Pancreas (tissue), 10 donors: ENCODE measurements at regions not wholly inside any gene's neighbourhood (a gene's known extent, or its start where the extent isn't known, plus 50 kb on each side); places are given as distances from the start of the nearest gene placed in this dataset.

Source experiments
- ATAC-seq, 4 donors: fragments of 200-7000 bp; cut with Tn5 transposase; one replicate each; pipeline versions ENCODE4 v1.8.0 to v1.9.1; 2020; ENCODE audit warnings: mild to moderate bottlenecking in 4 of 4, moderate library complexity in 4 of 4
- DNase-seq, 6 donors: peaks; one replicate each; pipeline ENCODE4 v3.0.0-alpha.2; 2020
- FAIRE-seq: peaks from 2 replicates; lab custom pipeline; 2012; peaks lifted over from hg19 to GRCh38; lab: Jason Lieb, UNC
- H3K27ac ChIP-seq, 4 donors: fragments of 200-600 bp; sonication (generic); 1 replicate in 3 of 4; 2 replicates in 1 of 4; pipeline versions ENCODE4 v1.5.0 to v1.8.0; 2020
- H3K27me3 ChIP-seq, 4 donors: fragments of 200-600 bp; one replicate each; pipeline ENCODE4 v1.8.0; 2021
- H3K36me3 ChIP-seq, 3 donors: fragments of 200-600 bp; sonication (generic) in 1 of 3; one replicate each; pipeline versions ENCODE4 v1.5.0 to v1.8.0; 2020 to 2021
- H3K4me1 ChIP-seq, 3 donors: fragments of 200-600 bp; one replicate each; pipeline ENCODE4 v1.8.0; 2021
- H3K4me3 ChIP-seq, 4 donors: fragments of 200-600 bp; sonication (generic) in 2 of 4; one replicate each; pipeline versions ENCODE4 v1.5.0 to v1.8.0; 2020 to 2021
- H3K9me3 ChIP-seq, 4 donors: fragments of 200-600 bp; one replicate each; pipeline ENCODE4 v1.8.0; 2021
- WGBS, 2 donors: extraction: QIAGEN DNeasy Blood & Tissue Kit; methylation state at CpG; one replicate each; pipeline ENCODE4 v1.1.7; 2013; 5-methylcytosine and 5-hydroxymethylcytosine counted together
- intact Hi-C, 3 donors: fragments of 100-400 bp; cut with DNase I; formaldehyde crosslinking; loops; one replicate each; pipeline versions ENCODE4 v1.11.1 to v1.14.2; 2022
- TF ChIP-seq, protein P1 (sequence below), 4 donors: fragments of 200-600 bp; sonication (generic) in 3 of 4; IDR thresholded peaks; one replicate each; pipeline versions ENCODE4 v1.5.0 to v1.8.0; 2021; ENCODE audit warnings: antibody characterized with exemption in 4 of 4
- donor health status: healthy with polysubstance abuse.
- donor health status: DM: no; HTN: no; CAD: no; lungs with moderate emphysema.
- donor health status: DM: no; HTN: no; CAD: no.
- donor health status: control.
- donor health status: control.
- donor health status: Bipolar disorder and iron deficiency.
- donor health status: DM: yes; HTN: yes; CAD: no.
- donor health status: DM: no; HTN: no; CAD: no.
- donor health status: DM: no; HTN: no; CAD: no.
- donor health status: DM: yes; HTN: yes; CAD: no.

DNA sequence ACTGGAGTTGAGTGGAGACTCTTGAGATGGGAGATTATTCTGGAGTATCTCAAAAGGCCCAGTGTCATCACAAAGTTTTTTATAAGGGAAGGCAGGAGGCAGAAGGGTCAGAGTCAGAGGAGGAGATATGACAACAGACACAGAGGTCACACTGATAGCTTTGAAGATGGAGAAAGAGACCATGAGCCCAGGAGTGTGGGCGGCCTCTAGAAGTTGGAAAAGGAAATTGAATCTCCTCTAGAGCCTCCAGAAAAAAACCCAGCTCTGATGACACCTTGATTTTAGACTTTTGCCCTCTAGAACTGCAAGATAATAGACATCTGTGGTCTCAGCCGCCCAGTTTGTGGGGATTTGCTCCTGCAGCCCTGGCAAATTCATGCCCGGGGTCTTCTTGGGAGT, 64.8 kb upstream of the SPTLC1 start:
- Histone ChIP-seq H3K36me3 (no peaks in the 10 kb centered on the region), H3K9me3 (no peaks in the 10 kb centered on the region), H3K4me3 (no peak overlapping the region), H3K4me1 (no peaks in the 10 kb centered on the region), H3K27me3 (no peaks in the 10 kb centered on the region), H3K27ac (no peak overlapping the region)
- ATAC-seq (no peak), FAIRE-seq (no peak), DNase-seq (no peak)
- 78 to 86% methylated on average over 3 of the region's 3 CpGs for WGBS, 2 donors
- TF ChIP-seq, protein P1, sequence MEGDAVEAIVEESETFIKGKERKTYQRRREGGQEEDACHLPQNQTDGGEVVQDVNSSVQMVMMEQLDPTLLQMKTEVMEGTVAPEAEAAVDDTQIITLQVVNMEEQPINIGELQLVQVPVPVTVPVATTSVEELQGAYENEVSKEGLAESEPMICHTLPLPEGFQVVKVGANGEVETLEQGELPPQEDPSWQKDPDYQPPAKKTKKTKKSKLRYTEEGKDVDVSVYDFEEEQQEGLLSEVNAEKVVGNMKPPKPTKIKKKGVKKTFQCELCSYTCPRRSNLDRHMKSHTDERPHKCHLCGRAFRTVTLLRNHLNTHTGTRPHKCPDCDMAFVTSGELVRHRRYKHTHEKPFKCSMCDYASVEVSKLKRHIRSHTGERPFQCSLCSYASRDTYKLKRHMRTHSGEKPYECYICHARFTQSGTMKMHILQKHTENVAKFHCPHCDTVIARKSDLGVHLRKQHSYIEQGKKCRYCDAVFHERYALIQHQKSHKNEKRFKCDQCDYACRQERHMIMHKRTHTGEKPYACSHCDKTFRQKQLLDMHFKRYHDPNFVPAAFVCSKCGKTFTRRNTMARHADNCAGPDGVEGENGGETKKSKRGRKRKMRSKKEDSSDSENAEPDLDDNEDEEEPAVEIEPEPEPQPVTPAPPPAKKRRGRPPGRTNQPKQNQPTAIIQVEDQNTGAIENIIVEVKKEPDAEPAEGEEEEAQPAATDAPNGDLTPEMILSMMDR (IDR thresholded peaks at IDR 0.05), result no peak
- intact Hi-C loops, result no loop called here

- ATAC-seq, result no peak
- no peaks in the 10 kb centered on the region for H3K27me3 ChIP-seq
- no peak for FAIRE-seq
- H3K4me3 ChIP-seq, result no peak overlapping the region
- no peaks in the 10 kb centered on the region for H3K36me3 ChIP-seq
- WGBS, 2 donors, result 82 to 87% methylated on average over 11 of the region's 11 CpGs
- no peaks in the 10 kb centered on the region for H3K9me3 ChIP-seq
- H3K27ac ChIP-seq, result no peak overlapping the region
- TF ChIP-seq, protein P1 (IDR thresholded peaks at IDR 0.05), result no peak
- H3K4me1 ChIP-seq, result no peaks in the 10 kb centered on the region
- DNase-seq, result no peak
- intact Hi-C loops, result no loop called here
Measured at GRCh38 chr9:92179286-92180001, 64.2 kb upstream of the SPTLC1 start.

GRCh38 chr9:92177591-92177990, 62.4 kb upstream of the SPTLC1 start:
- Histone ChIP-seq H3K27ac (no peak overlapping the region), H3K4me3 (no peak overlapping the region), H3K36me3 (no peaks in the 10 kb centered on the region), H3K27me3 (no peaks in the 10 kb centered on the region), H3K9me3 (no peaks in the 10 kb centered on the region), H3K4me1 (no peaks in the 10 kb centered on the region)
- ATAC-seq, result no peak
- TF ChIP-seq, protein P1 (IDR thresholded peaks at IDR 0.05), result no peak
- intact Hi-C loops, result no loop called here
- whole genome bisulfite sequencing, 2 donors, result 72 to 78% methylated on average over 5 of the region's 5 CpGs
- DNase-seq, result no peak
- FAIRE-seq, result no peak

GRCh38 chr9:92176800-92177185, 61.6 kb upstream of the SPTLC1 start:
- no peaks in the 10 kb centered on the region for H3K9me3 ChIP-seq
- no peak overlapping the region for H3K4me3 ChIP-seq
- intact Hi-C loops, result no loop called here
- no peak overlapping the region for H3K27ac ChIP-seq
- DNase-seq (no peak), FAIRE-seq (no peak), ATAC-seq (no peak)
- no peaks in the 10 kb centered on the region for H3K4me1 ChIP-seq
- 83 to 93% methylated on average over 5 of the region's 5 CpGs for WGBS, 2 donors
- no peaks in the 10 kb centered on the region for H3K36me3 ChIP-seq
- H3K27me3 ChIP-seq, result no peaks in the 10 kb centered on the region
- TF ChIP-seq, protein P1 (IDR thresholded peaks at IDR 0.05), result no peak

DNA sequence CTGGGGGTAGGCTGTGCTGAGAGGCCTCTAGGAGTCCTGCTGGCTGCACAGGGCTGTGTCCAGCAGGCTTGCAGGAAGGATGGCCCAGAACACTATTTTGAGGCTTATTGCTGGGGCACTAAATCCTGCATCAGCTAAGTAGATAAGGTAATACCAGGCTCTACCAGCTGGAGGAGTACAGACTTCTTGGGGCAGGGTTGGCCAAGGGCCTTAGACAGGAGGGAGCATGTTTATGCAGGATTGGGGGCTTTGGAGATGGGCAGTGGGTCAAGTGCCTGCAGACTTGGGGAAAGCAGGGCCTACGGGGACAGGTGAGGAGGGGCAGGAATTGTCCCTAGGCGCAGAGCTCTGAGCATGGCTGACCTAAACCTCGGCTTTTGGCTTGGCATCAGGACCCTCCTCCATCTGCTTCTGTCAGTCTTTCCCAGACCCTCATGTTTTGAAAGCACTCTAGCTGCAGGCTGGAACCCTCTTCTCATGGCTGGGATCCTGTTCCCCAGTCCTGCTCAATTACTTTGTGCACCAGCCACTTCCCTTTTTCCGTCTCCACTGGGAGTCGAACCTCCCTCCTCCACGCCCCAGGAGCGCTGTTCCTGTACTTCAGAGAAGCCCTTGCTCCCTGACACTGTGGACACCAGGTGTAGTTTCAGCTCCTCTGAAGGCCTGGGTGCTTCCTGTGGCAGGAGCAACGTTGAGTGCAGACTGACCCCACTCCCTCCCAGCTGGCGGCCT, 61.0 kb upstream of the SPTLC1 start:
- Histone ChIP-seq H3K4me3 (no peak overlapping the region), H3K27me3 (no peaks in the 10 kb centered on the region), H3K27ac (no peak overlapping the region), H3K4me1 (no peaks in the 10 kb centered on the region), H3K9me3 (no peaks in the 10 kb centered on the region), H3K36me3 (no peaks in the 10 kb centered on the region)
- TF ChIP-seq, protein P1 (IDR thresholded peaks at IDR 0.05), result no peak
- no peak for DNase-seq
- no peak for ATAC-seq
- 66 to 79% methylated on average over 9 of the region's 9 CpGs for WGBS, 2 donors
- intact Hi-C loops, result no loop called here
- no peak for FAIRE-seq
